SK-N-SH (cell line): ENCODE measurements at regions not wholly inside any gene's neighbourhood (a gene's known extent, or its start where the extent isn't known, plus 50 kb on each side); places are given as distances from the start of the nearest gene placed in this dataset.

ENCODE experiments used
- CTCF ChIP-seq: fragments of 200-600 bp; sonication (generic); IDR thresholded peaks from 2 replicates; pipeline ENCODE4 v1.6.1; 2017; ENCODE audit warnings: antibody characterized with exemption, mild to moderate bottlenecking, moderate library complexity
- FOXM1 ChIP-seq: IDR thresholded peaks from 2 replicates; pipeline ENCODE4 v1.4.0; 2012; ENCODE audit warnings: low read depth, mild to moderate bottlenecking

- TF ChIP-seq CTCF = no peak
- no peak for TF ChIP-seq FOXM1
These were observed 155.6 kb downstream of the FSIP2 start for GRCh38 chr2:185894223-185894622.
